Activated T-helper 17 cell treated with anti-CD3 and anti-CD28 coated beads, Interleukin-2, amount 50 U/mL, for 72 hours (primary cell): ENCODE measurements at regions not wholly inside any gene's neighbourhood (a gene's known extent, or its start where the extent isn't known, plus 50 kb on each side); places are given as distances from the start of the nearest gene placed in this dataset.

Experiments used
- ATAC-seq: fragments of 150-1000 bp; cut with Tn5 transposase; replicated peaks from 2 replicates; pipeline ENCODE4 v1.10.0; 2021; ENCODE audit warnings: mild to moderate bottlenecking, moderate library complexity
- H3K27ac Mint-ChIP-seq: one replicate; pipeline ENCODE4 v1.8.0; 2022; ENCODE audit warnings: mixed read lengths
- H3K27me3 Mint-ChIP-seq: one replicate; pipeline ENCODE4 v1.8.0; 2022; ENCODE audit warnings: mixed read lengths
- H3K36me3 Mint-ChIP-seq: one replicate; pipeline ENCODE4 v1.8.0; 2022; ENCODE audit warnings: low read depth, mild to moderate bottlenecking, mixed read lengths
- H3K4me1 Mint-ChIP-seq: one replicate; pipeline ENCODE4 v1.8.0; 2022; ENCODE audit warnings: mixed read lengths
- H3K4me3 Mint-ChIP-seq: one replicate; pipeline ENCODE4 v1.8.0; 2022; ENCODE audit warnings: mild to moderate bottlenecking, mixed read lengths
- H3K9me3 Mint-ChIP-seq: one replicate; pipeline ENCODE4 v1.8.0; 2022; ENCODE audit warnings: mixed read lengths

GRCh38 chr1:17914131-17914530, 159.0 kb downstream of the ACTL8 start:
- peaks cover 34% of the 10 kb centered on the region for H3K27me3 Mint-ChIP-seq
- H3K4me1 Mint-ChIP-seq = no peaks in the 10 kb centered on the region
- H3K4me3 Mint-ChIP-seq = no peak overlapping the region
- no peaks in the 10 kb centered on the region for H3K9me3 Mint-ChIP-seq
- no peaks in the 10 kb centered on the region for H3K36me3 Mint-ChIP-seq
- no peak overlapping the region for H3K27ac Mint-ChIP-seq
- no peak for ATAC-seq

- no peak overlapping the region for H3K4me3 Mint-ChIP-seq
- no peaks in the 10 kb centered on the region for H3K4me1 Mint-ChIP-seq
- no peak for ATAC-seq
- no peaks in the 10 kb centered on the region for H3K9me3 Mint-ChIP-seq
- H3K27ac Mint-ChIP-seq = no peak overlapping the region
- H3K27me3 Mint-ChIP-seq = peaks cover 33% of the 10 kb centered on the region
- no peaks in the 10 kb centered on the region for H3K36me3 Mint-ChIP-seq
These were observed 159.9 kb downstream of the ACTL8 start for GRCh38 chr1:17914987-17915386.

- Mint-ChIP-seq H3K27me3 (peaks cover 37% of the 10 kb centered on the region), H3K9me3 (no peaks in the 10 kb centered on the region), H3K36me3 (no peaks in the 10 kb centered on the region), H3K27ac (no peak overlapping the region), H3K4me3 (no peak overlapping the region), H3K4me1 (no peaks in the 10 kb centered on the region)
- no peak for ATAC-seq
These were observed 160.5 kb downstream of the ACTL8 start for GRCh38 chr1:17915511-17916197.

- Mint-ChIP-seq H3K4me3 (no peak overlapping the region), H3K36me3 (no peaks in the 10 kb centered on the region), H3K27me3 (peaks cover 41% of the 10 kb centered on the region), H3K4me1 (no peaks in the 10 kb centered on the region), H3K9me3 (no peaks in the 10 kb centered on the region), H3K27ac (no peak overlapping the region)
- no peak for ATAC-seq
These were observed 161.6 kb downstream of the ACTL8 start for GRCh38 chr1:17916702-17917101.

- Mint-ChIP-seq H3K9me3 (no peaks in the 10 kb centered on the region), H3K4me3 (no peak overlapping the region), H3K36me3 (no peaks in the 10 kb centered on the region), H3K27me3 (peaks cover 51% of the 10 kb centered on the region), H3K4me1 (no peaks in the 10 kb centered on the region), H3K27ac (no peak overlapping the region)
- ATAC-seq = no peak
These were observed 164.6 kb downstream of the ACTL8 start for GRCh38 chr1:17919525-17920439.

- H3K27me3 Mint-ChIP-seq = peaks cover 46% of the 10 kb centered on the region
- ATAC-seq = no peak
- H3K9me3 Mint-ChIP-seq = no peaks in the 10 kb centered on the region
- no peaks in the 10 kb centered on the region for H3K36me3 Mint-ChIP-seq
- no peaks in the 10 kb centered on the region for H3K4me1 Mint-ChIP-seq
- no peak overlapping the region for H3K4me3 Mint-ChIP-seq
- H3K27ac Mint-ChIP-seq = no peak overlapping the region
These were observed 165.9 kb downstream of the ACTL8 start for GRCh38 chr1:17920881-17921640.

- Mint-ChIP-seq H3K4me3 (no peak overlapping the region), H3K9me3 (no peaks in the 10 kb centered on the region), H3K27ac (no peak overlapping the region), H3K36me3 (no peaks in the 10 kb centered on the region), H3K4me1 (no peaks in the 10 kb centered on the region), H3K27me3 (peaks cover 34% of the 10 kb centered on the region)
- ATAC-seq = no peak
These were observed 167.7 kb downstream of the ACTL8 start for GRCh38 chr1:17922833-17923232.

- no peak for ATAC-seq
- Mint-ChIP-seq H3K9me3 (no peaks in the 10 kb centered on the region), H3K27ac (no peak overlapping the region), H3K4me3 (no peak overlapping the region), H3K27me3 (peaks cover 28% of the 10 kb centered on the region), H3K36me3 (no peaks in the 10 kb centered on the region), H3K4me1 (no peaks in the 10 kb centered on the region)
These were observed 168.5 kb downstream of the ACTL8 start for GRCh38 chr1:17923666-17924065.

- Mint-ChIP-seq H3K9me3 (no peaks in the 10 kb centered on the region), H3K4me1 (no peaks in the 10 kb centered on the region), H3K27ac (no peak overlapping the region), H3K36me3 (no peaks in the 10 kb centered on the region), H3K27me3 (peaks cover 25% of the 10 kb centered on the region), H3K4me3 (no peak overlapping the region)
- no peak for ATAC-seq
These were observed 169.4 kb downstream of the ACTL8 start for GRCh38 chr1:17924578-17924977.

GRCh38 chr1:17925290-17926237, 170.4 kb downstream of the ACTL8 start:
- Mint-ChIP-seq H3K4me1 (no peaks in the 10 kb centered on the region), H3K27me3 (peaks cover 25% of the 10 kb centered on the region), H3K9me3 (no peaks in the 10 kb centered on the region), H3K36me3 (no peaks in the 10 kb centered on the region), H3K4me3 (no peak overlapping the region), H3K27ac (no peak overlapping the region)
- no peak for ATAC-seq

- Mint-ChIP-seq H3K4me3 (no peak overlapping the region), H3K27ac (no peak overlapping the region), H3K4me1 (no peaks in the 10 kb centered on the region)
These were observed 171.8 kb downstream of the ACTL8 start for GRCh38 chr1:17926906-17927305.

GRCh38 chr1:17927952-17928351, 172.8 kb downstream of the ACTL8 start:
- no peak for ATAC-seq
- H3K27ac Mint-ChIP-seq = no peak overlapping the region

More at GRCh38 chr1:17926906-17927305, 171.8 kb downstream of the ACTL8 start:
- no peak for ATAC-seq
- Mint-ChIP-seq H3K27me3 (peaks cover 23% of the 10 kb centered on the region), H3K36me3 (no peaks in the 10 kb centered on the region), H3K9me3 (no peaks in the 10 kb centered on the region)

GRCh38 chr1:17929224-17929623, 174.1 kb downstream of the ACTL8 start:
- no peaks in the 10 kb centered on the region for H3K9me3 Mint-ChIP-seq
- no peak for ATAC-seq
- H3K27ac Mint-ChIP-seq = no peak overlapping the region
- H3K36me3 Mint-ChIP-seq = no peaks in the 10 kb centered on the region
- no peak overlapping the region for H3K4me3 Mint-ChIP-seq
- H3K27me3 Mint-ChIP-seq = peaks cover 8% of the 10 kb centered on the region
- H3K4me1 Mint-ChIP-seq = no peaks in the 10 kb centered on the region

More at GRCh38 chr1:17927952-17928351, 172.8 kb downstream of the ACTL8 start:
- Mint-ChIP-seq H3K4me3 (no peak overlapping the region), H3K4me1 (no peaks in the 10 kb centered on the region), H3K36me3 (no peaks in the 10 kb centered on the region), H3K9me3 (no peaks in the 10 kb centered on the region), H3K27me3 (peaks cover 20% of the 10 kb centered on the region)

- no peaks in the 10 kb centered on the region for H3K4me1 Mint-ChIP-seq
- no peaks in the 10 kb centered on the region for H3K9me3 Mint-ChIP-seq
- H3K27me3 Mint-ChIP-seq = peaks cover 7% of the 10 kb centered on the region
- ATAC-seq = no peak
- no peaks in the 10 kb centered on the region for H3K36me3 Mint-ChIP-seq
- no peak overlapping the region for H3K4me3 Mint-ChIP-seq
- no peak overlapping the region for H3K27ac Mint-ChIP-seq
These were observed 175.5 kb downstream of the ACTL8 start for GRCh38 chr1:17930635-17931034.
